ENCODE measurements at regions not wholly inside any gene's neighbourhood (a gene's known extent, or its start where the extent isn't known, plus 50 kb on each side); places are given as distances from the start of the nearest gene placed in this dataset.
"Not testable (repeated sequence)": the region's sequence is repeated elsewhere in the genome, so short reads cannot be mapped to it uniquely, and the experiment has no call there.

- no peak for DNase-seq
Measured at GRCh38 chr2:89834306-89834705, 1142.8 kb downstream of the RPIA start.

DNA sequence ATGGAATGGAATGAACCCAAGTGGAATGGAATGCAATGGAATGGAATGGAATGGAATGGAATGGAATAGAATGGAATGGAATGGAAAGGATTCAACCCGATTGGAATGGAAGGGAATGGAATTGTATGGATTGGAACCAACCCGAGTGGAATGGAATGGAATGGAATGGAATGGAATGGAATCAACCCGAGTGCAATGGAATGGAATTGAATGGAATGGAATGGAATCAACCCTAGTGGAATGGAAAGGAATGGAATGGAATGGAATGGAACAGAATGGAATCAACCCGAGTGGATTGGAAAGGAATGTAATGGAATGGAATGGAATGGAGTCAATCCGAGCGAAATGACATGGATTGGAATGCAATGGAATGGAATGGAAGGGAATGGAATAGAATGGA, 1144.9 kb downstream of the RPIA start:
- not testable (repeated sequence) for DNase-seq

DNA sequence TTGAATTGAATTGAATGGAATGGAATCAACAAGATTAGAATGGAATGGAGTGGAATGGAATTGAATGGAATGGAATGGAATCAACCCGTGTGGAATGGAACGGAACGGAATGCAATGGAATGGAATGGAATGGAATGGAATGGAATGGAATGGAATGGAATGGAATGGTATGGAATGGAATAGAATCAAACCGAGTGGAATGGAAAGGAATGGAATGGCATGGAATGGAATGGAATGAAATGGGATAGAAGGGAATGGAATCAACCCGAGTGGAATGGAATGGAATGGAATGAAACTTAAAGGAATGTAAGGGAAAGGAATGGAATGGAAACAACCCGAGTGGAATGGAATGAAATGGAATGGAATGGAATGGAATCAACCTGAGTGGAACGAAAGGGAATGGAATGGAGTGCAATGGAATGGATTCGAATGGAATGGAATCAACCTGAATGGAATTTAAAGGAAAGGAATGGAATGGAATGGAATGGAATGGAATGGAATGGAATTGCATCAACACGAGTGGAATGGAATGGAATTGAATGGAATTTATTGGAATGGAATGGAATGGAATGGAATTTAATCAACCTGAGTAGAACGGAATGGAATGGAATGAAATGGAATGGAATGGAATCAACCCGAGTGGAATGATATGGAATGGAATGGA, 1146.6 kb downstream of the RPIA start:
- no peak for DNase-seq

DNA sequence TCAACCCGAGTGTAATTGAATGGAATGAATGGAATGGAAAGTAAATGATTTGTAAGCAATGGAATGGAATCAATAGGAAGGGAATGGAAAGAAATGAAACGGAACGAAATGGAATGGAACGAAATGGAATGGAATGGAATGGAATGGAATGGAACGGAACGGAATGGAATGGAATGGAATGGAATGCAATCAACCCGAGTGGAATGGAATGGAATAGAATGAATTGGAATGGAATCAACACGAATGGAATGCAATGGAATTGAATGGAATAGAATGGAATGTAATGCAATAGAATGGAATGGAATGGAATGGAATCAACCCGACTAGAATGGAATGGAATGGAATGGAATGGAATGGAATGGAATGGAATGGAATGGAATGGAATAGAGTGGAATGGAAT, 1148.7 kb downstream of the RPIA start:
- not testable (repeated sequence) for DNase-seq

- not testable (repeated sequence) for DNase-seq
Measured at GRCh38 chr2:89840781-89841475, 1149.5 kb downstream of the RPIA start.

GRCh38 chr2:89841476-89841840, 1150.0 kb downstream of the RPIA start:
- DNase-seq = no peak

GRCh38 chr2:89842180-89842908, 1150.9 kb downstream of the RPIA start:
- no peak for DNase-seq

DNA sequence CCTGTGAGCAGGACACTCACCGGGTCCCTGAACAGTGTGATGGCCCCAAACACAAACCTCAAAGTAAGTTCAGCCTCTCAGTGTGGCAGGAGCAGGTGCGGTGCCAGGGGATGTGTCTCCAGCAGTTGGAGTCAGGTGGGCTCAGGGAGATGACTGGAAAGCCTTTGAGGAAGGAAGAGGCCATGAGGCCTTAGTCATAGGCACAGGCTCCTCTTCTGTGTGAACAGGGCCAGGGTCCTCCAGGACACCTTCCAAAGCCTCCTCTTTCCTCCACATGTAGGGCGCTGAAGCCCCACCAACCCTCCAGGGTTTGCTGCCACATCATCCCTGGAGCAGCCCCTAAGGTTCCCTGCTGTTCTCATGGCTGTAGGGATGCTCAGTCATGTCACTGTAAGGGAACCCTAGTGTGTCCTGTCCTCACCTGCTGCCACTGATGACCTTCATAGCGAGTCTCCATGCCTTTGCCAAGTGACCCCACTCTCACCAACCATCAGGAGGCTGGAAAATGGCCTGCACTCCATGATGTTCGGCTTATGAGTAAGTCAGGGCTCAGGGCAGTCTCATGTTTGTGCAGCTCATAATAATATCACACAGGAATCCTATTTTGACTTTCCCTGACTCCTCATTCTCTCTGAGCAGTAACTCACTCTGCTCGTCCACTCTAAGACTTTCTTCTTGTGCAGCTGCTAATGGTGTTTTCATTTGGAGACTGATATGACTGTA, 1152.9 kb downstream of the RPIA start:
- DNase-seq = no peak

DNA sequence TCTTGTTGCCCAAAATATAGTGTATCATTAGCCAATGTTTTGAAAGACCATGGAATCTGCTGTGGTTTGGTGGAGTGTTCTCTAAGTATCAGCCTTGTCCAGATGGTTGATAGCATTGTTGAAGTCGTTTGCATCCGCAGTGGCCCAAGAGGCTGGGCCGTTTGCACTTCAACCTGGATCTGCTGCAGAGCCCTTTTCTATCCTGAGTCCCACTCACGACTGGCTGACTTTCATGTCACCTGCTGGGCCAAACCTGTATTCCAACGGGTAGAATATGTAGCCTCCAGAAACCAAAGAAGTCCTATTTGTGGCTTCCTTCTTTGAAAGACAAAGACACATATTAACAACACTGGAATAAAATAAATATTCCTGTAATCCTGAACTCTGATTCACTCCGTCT, 1154.1 kb downstream of the RPIA start:
- no peak for DNase-seq

DNA sequence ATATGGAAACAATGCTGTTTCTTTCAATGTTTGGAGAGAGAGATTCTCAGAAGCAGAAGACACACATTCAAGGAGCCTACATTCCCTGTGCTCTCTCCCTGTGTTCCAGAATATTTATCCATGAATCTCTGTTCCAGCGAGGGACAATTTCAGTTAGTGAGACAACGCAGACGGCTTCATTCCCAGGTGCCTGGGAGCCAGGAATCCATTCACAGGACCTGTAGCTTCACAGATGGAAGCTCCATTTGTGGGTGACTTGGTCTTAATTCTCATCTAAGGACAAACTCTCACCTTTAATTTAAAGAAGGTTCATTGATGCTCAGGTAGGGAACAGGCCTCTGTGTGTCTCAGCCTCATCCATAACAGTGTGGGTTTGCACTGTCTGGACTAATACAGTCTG, 1156.6 kb downstream of the RPIA start:
- DNase-seq = no peak

GRCh38 chr2:89848763-89849368, 1157.4 kb downstream of the RPIA start:
- DNase-seq = no peak

DNA sequence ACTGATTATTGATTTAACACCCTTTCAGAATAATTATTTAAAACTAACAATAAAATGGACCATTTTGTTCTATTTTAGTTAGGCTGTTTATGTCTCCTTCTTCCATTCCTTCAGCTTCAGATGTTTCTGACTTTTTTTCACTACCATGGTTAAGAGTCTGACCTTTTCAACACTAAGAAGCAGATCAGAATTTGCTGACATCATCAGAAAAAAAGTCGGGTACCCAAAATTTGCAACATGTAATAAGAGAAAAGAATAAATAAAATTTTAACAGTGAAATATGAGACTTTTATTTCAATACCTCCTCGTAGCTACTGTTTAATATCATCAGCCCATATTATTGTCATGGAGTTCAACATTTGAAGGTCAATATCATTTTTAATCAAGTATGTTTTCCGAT, 1158.3 kb downstream of the RPIA start:
- DNase-seq = no peak

- no peak for DNase-seq
Measured at GRCh38 chr2:89850481-89850880, 1159.0 kb downstream of the RPIA start.

DNA sequence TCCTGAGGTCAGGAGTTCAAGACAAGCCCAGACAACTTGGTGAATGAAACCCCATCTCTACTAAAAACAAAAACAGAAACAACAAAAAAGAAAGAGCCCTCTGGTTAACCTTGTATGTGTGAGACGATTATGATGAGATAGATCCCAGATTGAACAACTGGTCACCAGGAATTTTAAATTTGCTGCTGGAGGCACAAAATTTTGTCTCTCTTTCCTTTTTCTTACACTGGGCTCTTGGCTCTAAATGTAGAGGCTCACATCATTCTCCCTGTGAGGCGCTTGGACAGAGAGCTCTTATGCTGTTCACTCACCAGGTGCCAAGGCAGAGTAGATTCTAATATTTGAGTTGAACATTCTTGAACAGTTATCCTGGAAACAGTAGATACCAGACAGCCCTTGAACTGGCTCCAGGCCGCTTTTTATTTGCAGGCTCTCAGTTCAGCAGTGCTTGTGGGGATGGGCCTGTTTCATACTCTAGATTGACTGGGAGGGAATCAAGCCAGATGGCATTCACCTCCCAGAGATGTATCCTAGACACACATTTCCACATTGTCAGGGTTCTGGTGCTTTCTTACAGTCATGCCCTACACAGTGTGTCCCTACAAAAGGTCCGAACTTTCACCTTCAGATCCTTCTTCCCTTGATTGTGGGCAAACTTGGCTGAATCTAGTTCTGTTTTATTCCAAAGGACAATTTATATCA, 1159.6 kb downstream of the RPIA start:
- no peak for DNase-seq

DNA sequence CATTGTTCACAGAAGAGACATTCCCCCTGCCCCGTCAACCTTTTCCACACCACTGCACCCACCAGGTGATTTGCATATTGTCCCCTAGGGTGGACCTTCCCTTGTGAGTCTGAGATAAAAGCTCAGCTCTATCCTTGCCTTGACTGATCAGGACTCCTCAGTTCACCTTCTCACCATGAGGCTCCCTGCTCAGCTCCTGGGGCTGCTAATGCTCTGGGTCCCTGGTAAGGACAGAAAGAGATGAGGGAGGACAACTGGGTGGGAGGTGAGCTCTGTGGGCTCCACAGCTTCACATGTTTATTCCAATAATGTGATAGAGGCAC, 1160.1 kb downstream of the RPIA start:
- DNase-seq = no peak

GRCh38 chr2:89853427-89853826, 1162.0 kb downstream of the RPIA start:
- not testable (repeated sequence) for DNase-seq

DNA sequence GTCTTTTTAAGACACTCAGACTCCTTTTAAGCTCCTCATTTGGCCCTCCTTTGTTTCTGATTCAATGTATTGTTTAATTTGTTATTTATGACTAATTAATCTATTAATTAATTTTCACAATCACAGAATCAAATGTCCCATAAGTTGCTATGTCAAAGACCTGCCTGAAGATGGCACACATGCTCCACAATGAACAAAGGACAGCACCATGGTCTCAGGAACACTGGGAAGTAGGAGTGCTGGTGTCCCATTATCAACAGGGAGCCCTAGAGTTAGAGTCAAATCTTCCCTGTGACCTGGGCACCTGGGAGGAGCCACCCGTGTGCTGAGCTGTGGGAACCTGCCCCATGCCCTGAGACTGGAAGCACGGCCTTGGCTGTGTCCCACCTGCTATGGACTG, 1164.3 kb downstream of the RPIA start:
- not testable (repeated sequence) for DNase-seq

DNA sequence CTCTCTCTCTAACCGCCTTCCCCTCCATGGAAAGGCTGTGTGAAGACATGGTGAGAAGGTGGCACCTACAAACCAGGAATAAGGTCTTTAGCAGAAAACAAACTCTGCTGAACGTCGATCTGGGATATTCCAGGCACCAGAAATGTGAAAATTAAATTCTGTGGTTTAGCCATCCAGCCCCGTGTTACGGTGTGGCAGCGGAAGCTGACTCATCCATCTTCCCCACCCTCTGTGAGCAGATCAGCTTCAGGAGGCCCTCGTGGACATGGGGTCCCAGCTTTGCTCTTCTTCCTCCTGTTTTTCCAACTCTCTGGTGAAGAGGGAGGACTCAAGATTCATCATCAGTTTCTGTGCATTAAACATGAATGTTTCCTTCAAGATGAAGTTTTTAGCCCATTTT, 1164.8 kb downstream of the RPIA start:
- not testable (repeated sequence) for DNase-seq

- DNase-seq = not testable (repeated sequence)
Measured at GRCh38 chr2:89862164-89862563, 1170.7 kb downstream of the RPIA start.

GRCh38 chr2:89863209-89863608, 1171.7 kb downstream of the RPIA start:
- not testable (repeated sequence) for DNase-seq

DNA sequence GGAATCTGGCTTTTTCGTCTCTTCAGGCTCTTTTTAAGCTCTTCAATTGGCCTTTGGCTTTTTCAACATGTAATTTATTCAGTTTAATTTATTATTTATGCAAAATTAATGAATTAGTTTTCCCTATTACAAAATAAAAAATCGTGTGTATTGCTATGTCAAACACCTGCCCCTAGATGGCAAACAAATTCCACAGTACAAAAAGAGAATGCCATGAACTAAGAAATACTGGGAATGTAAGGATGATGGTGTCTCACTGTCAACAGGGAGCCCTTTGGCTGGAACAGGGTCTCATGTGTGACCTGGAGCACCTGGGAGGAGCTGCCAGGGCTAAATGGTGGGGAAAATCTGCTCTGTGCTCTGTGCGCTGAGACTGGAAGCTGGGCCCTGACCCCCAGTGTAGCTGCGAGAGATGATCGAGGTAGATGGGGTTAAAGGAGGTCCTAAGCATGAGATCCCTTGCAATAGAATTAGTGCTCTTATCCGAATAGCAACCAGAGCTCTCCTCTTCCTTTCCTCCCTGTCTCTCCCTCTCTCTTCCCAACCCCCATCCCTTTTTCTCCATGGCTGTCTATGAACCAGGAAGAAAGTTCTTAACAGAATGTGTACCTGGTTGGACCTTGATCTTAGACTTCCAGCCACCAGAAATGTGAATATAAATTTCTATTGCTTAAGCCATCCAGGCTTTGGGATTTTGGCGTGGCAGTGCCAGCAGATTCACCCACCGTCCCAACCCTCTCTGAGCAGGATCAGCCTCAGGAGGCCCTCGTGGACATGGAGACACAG, 1183.5 kb downstream of the RPIA start:
- DNase-seq = not testable (repeated sequence)

DNA sequence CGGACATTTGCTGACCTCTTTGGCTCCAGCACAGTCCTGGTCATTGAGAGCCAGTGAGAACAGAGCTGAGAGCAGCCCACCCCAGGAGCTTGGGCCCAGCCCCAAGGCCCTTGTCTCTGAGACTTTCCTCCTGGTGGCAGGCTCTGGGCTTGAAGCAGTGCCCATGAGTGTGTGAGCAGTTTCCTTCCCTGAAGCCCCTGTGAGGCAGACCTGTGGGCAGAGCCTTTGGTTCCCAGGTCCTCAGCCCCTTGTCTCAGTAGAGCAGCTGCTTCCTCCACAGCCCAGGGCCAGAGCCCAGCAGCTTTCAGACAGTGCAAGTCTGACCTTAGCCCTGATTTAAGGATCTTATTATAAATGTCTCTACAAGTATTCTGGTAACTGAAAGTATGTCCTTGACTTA, 1185.0 kb downstream of the RPIA start:
- DNase-seq = not testable (repeated sequence)
